ENCODE measurements at regions not wholly inside any gene's neighbourhood (a gene's known extent, or its start where the extent isn't known, plus 50 kb on each side); places are given as distances from the start of the nearest gene placed in this dataset.

DNA sequence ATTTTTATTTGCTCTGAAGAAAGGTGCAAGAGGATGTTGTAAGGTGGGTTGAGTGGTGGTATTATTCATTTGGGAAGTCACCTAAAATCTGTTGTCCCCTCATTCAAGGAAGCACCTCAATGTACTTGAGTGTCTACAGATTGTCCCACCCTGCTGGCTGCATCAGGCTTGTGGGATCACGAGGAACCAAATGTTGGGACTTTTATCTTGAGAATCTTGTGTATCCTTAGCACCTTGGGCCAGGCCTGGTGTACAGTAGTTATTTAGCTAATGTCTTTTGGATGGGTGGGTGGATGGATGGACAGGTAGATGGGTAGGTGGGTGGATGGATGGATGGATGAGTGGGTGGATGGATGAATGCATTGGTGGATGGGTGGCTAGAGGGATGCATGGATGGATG is 519.3 kb downstream of the BCL11B start:
- TF ChIP-seq CTCF (conservative IDR thresholded peaks at IDR 0.05) = no peak
- no peak for TF ChIP-seq ZFX (IDR thresholded peaks at IDR 0.05)
